Keratinocyte (primary cell): ENCODE measurements at regions not wholly inside any gene's neighbourhood (a gene's known extent, or its start where the extent isn't known, plus 50 kb on each side); places are given as distances from the start of the nearest gene placed in this dataset.

Experiments used
- CTCF ChIP-seq, 3 experiments: IDR thresholded peaks in 1 of 3; conservative IDR thresholded peaks in 1 of 3; optimal IDR thresholded peaks in 1 of 3; 2 replicates in 2 of 3; 3 replicates in 1 of 3; pipeline versions ENCODE3 to v1.5.1; 2011; ENCODE audit warnings: low read length in 3 of 3, mild to moderate bottlenecking in 3 of 3, moderate library complexity in 2 of 3, control low read depth in 1 of 3, inconsistent platforms in 1 of 3; ENCODE audit not compliant: insufficient read depth in 2 of 3; ENCODE audit errors: extremely low read depth in 1 of 3
- EZH2 ChIP-seq: IDR thresholded peaks from one replicate; pipeline ENCODE4 v1.6.1; 2012; ENCODE audit warnings: inconsistent platforms, mild to moderate bottlenecking, low read length, moderate library complexity

- no peak for TF ChIP-seq EZH2
- TF ChIP-seq CTCF (optimal IDR thresholded peaks at IDR 0.05 in 1 of 3, IDR thresholded peaks at IDR 0.05 in 1 of 3, conservative IDR thresholded peaks at IDR 0.05 in 1 of 3; ENCODE audit: extremely low read depth in 1 of 3, insufficient read depth in 2 of 3, low read length in 3 of 3): no peak
These were observed 599.2 kb upstream of the MGMT start for GRCh38 chr10:128867819-128868218.
